SKM-1 treated with dmso at 0.1 percent for 144 hours (cell line): ENCODE measurements at regions not wholly inside any gene's neighbourhood (a gene's known extent, or its start where the extent isn't known, plus 50 kb on each side); places are given as distances from the start of the nearest gene placed in this dataset.
"Not testable (repeated sequence)": the region's sequence is repeated elsewhere in the genome, so short reads cannot be mapped to it uniquely, and the experiment has no call there.

Source experiments
- DNase-seq: peaks from one replicate; lab custom pipeline; 2025; ENCODE audit not compliant: unreplicated experiment; lab: John Stamatoyannopoulos, UW

DNA sequence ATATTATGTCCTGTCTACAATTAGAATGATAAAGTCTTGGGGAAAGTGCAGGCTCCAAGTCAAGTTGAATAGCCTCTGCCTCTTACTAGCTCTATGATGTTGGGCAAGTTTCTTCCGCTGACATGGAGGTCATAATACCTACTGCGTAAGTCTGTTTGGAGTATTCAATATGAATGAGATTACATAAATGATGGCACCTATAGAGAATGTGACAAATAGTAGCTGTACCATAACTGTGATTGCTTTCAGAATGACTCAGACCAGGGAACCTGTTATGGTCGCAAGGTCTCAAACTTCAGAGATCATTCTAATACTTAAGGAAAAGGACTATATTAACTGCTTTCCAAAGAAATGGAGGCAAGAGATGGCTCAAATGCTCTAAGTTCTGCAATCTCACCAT lies 94.0 kb upstream of the ABCA1 start:
- no peak for DNase-seq

DNA sequence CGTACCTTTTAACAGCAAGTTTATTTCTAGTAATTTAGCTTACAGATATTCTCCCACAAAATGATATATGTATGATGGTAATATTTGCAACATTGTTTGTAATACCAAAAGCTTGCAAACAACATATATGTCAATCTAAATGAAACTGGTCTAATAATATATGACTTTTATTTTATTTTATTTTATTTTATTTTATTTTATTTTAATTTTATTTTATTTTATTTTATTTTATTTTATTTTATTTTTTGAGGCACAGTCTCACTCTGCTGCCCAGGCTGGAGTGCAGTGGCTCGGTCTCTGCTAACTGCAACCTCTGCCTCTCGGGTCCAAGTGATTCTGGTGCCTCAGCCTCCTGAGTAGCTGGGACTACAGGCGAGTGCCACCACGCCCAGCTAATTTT lies 94.6 kb upstream of the ABCA1 start:
- DNase-seq: not testable (repeated sequence)

DNA sequence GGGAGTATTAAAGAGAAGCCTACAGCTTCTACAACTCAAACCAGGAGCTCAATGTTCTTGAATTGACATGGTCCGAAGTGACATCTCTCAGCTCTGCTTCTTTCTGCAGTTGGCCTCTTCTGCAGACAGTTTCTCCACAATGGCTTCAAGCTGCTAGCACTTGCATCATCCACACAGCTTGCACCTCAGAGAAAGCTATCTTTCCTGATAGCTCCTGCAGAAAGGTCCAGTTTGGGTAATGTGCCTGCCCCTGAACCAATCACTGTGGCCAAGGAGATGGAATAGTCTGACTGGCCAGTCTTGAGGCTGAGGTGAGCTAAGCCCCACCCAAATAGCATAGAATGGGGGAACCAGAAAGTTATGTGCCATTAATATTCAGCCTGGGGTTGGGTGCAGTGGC lies 95.8 kb upstream of the ABCA1 start:
- DNase-seq: no peak

DNA sequence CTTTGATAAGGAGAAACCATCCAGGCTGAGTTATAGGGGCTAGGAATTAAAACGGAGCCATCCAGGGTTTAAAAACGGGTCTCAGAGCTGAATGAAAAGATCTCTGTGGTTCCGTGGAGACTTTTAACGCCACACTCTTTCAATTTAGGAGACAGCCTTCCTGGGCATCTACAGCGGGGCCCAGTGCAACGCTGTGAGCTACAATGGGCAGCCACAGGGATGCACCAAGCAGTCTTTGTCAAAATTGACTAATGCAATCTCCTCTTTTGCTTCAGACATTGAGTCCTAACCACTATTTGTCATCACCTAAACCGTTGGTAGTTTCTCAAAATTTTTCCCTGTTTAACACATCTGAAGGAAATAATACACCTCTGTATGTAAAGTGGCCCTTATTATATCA lies 96.6 kb upstream of the ABCA1 start:
- no peak for DNase-seq

DNA sequence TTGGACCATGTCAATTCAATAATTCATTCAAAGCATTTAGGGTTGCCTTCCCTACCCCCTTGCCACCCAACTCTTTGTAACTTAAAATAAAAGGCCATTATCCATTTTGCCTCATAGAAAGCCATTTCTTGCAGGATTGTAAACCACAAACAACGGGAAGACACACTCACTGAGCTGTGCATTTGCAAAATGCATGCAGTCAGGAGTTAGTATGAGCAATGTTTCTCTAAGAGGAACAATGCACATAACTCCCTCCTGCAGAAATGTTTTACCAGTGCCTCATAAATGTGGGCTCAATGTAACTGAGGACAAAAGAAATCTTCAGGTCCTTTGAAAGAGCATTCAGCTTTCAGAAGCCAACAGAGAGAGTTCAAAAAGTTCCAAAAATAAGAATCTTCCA lies 98.5 kb upstream of the ABCA1 start:
- no peak for DNase-seq

DNA sequence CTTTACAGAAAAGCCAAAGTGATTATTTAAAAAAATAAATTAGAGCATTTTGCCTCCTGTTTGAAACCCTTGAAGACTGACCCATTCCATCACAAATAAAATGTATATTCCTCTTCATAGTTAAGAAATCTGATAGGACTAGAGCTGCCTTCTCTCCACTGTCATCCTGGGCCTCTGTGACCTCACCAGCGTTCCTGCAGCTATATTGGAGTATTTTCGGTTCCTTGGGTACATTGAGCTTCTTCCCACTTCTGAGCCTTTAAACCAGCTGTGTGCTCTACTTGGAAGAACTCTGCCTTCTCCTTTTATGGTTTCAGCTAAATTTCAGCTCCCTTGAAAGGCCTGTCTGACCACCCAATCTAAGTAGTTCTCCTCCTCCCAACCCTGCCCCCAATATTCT lies 99.1 kb upstream of the ABCA1 start:
- DNase-seq: no peak

DNA sequence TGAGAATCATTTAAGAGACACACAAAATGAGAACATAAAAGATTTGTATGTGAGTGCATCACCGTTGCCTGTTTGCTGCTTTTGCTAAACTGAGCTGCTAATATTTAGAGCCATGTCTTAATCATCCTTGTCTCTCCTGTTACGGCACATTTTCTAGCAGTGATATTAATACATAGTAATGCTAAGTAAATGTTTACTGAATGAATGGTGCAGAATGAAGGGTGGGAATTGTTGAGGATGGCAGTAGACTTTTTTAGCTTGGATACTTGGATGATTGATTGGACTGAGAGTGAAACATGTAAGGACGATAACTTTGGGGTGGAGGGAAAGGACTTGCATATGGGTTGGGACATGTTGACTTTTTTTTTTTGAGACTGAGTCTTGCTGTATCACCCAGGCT lies 102.3 kb upstream of the ABCA1 start:
- no peak for DNase-seq

DNA sequence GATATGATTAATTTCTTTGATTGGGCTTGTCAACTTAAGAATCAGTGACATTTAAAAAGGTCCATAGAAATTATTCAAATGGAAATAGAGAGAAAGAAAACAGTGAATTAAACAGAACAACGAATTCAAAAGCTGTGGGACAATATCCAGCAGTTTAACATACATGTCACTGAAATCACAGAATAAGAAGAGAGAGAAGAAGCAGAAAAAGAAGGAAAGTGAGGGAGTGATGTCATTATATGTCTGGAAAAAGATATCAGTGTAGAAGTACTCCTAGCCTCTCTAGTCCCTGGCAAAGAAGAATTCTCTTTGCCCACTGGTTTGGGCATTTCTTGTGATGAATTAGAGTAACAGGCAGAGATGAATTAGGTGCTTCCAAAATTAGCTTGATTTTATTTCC lies 109.2 kb upstream of the ABCA1 start:
- DNase-seq: no peak

DNA sequence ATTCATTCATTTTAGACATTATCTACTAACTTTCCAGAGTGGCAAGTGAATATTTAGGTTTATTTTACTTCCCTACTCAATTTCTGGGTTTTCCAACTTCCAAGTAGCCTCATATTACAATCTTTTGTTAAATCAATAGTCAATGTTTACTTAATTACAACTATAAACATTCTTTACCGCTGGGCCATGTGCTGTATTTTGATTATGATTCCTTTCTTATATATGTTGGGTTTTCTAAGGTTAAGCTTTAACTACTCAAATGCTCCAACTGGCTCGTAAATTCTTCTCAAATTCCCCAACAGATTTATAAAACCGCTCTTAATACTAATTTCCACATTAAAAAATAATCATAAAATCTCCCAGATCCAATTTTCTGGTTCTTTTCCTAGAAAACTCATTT lies 110.1 kb upstream of the ABCA1 start:
- DNase-seq: no peak

DNA sequence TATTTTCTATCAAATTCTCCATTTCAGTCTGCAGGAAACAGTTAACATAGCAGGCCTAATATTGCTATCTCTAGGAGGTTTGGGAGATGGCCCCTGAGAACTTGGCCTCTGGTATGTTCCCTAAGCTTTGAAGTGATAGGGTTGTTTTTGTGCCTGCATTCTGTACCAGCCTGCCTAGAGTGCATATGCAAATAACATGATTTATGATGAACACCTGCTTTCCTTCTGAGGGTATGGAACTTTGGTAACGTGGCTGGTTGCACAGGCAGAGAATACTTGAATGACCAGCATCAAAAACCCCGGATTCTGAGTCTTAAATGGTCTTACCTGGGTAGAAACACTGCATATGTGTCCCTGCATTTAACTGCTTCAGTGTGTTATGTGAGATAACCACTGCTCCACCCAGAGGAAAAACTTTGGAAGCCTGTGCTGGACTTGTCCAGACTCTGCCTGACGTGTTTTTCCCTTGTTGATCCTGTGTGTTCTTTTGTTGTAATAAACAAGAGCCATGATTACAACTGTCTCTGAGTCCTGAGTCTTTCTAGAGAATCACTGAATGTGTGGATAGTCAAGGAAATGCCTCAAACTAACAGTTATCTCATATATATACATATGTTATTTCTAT lies 111.3 kb upstream of the ABCA1 start:
- no peak for DNase-seq

DNA sequence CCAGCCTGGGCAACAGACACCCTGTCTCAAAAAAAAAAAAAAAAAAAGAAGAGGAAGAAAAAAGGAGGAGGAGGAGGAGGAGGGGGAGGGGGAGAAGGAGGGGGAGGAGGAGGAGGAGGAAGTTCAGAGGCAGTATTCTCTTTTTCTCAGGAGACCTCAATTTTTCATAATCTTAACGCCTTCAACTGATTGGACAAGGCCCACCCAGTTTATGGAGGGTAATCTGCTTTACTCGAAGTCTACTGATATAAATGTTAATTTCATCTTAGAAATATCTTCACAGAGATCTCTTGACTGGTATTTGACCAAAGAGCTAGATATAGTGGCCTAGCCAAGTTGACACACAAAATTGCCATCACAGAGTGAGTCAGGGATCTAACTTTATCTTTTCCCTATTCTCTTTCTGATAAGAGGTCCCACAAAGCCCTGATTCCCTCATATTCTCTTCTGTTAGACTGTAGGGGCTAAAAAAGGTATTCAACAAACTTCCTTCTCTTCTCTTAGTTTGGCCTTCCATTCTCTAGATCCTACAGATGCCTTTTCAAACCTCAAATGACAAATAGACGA lies 115.5 kb upstream of the ABCA1 start:
- no peak for DNase-seq

DNA sequence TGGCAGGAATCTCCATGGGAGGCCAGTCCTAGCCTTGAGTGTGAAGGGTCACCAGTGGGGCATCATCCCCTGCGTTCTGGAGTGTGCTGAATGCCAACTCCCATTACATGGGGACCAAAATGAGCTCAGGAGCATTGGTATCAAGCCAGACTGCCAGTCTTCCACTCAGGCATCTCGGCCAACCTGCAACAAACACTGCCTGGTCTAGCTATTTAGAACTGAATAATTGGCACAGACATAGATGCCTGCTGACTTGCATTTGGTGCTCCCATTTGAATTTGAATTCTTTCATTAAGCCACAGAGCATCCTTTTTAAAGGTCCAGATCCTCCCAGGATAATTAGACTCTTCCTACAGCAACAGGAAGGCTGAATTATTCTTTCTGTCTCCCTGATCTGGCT lies 116.6 kb upstream of the ABCA1 start:
- DNase-seq: no peak

DNA sequence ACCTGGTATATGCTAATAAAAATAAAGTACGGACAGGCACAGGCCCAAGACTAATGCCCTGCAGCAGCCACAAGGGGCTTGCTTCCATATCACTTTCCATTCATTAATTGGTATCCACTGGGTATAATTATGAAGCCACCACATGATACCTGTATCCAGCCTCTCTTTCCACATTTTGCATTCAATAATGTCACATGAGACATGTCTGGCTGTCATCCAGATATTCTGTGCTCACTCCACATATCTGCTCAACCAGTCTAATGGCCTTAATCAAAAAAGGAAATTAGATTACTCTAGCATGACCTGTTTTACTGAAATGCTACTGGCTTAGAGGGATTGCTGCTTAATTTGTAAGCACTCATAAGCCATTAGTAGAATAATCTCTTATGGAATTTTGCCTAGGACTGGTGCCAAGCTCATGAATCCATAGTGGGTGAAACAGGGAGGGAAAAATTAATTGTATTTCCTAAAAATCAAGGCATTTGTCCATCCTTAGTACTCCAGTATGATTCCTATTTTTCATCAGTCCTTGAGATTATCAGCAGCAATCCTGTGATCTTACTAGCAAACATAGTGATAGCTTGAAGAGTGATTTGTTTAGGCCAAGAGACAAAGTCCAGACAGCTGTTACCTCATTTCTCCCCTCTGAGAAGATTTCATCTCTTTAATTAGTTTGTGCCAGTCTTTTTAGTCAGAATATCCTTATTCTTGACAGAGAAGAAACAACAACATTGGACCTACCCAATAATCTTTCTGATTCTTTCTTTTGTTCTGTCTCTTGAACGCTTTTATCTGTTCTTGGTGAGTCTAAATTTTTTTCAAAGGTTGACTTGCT lies 119.2 kb upstream of the ABCA1 start:
- DNase-seq: no peak

DNA sequence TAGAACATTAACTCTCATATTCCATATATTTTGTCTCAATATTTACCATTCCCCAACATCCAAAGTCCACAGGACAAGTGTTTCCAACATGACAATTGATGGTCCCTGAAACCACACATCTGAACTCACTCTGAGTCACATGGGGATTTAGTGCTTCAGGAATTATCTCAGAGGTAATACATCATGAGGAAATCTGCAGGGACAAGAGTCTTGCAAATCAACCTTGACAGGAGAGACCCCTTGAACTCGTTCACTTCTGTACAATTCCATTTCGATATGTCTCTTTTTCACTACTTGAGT lies 119.7 kb upstream of the ABCA1 start:
- no peak for DNase-seq

DNA sequence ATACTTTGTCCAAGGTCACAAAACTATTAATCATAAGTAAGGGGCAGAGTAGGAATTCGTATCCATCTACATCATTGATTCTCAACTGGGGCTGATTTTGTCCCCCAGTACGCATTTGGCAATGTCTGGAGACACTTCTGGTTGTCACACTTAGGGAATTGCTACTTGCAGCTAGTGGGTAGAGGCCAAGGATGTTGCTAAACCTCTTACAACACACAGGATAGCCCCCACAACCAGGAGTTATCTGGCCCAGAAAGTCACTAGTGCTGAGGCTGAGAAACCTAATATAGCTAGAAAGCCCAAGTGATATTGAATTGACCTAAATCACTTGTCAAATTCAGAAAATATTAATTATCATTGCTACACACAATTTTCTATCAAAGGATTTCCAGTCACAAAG lies 120.4 kb upstream of the ABCA1 start:
- no peak for DNase-seq

DNA sequence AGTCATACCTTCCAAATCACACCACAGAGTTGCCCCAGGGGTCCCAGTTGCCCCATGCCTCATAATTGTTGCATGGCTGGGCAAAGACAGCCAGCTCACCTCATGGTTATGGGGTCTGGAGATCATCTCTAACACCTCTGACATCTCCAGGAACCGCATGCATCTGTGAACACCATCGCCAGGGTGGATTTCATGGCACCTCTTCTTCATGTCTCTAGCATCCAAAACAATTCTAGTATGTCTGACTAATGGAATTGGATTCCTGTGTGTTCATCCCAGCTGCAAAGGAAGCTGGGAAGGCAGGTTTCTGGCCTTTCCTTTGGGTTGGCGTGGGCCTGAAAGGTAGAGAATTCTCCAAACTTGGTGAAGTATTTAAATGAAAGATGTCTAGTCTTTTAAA lies 122.3 kb upstream of the ABCA1 start:
- DNase-seq: no peak

DNA sequence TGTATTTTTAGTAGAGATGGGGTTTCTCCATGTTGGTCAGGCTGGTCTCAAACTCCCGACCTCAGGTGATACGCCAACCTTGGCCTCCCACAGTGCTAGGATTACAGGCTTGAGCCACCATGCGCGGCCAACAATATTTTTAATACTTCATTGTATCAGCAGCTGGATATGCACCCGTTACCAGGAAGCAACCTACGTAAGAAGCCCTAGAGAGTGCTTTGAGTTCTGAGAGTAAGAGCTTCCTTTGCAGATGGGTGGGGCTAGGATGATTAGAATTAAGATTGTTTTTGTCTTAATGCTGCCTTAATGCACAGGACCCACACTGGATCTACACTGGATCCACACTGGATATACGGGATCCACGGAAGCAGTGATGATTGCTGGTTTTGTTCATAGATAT lies 123.9 kb upstream of the ABCA1 start:
- DNase-seq: no peak

DNA sequence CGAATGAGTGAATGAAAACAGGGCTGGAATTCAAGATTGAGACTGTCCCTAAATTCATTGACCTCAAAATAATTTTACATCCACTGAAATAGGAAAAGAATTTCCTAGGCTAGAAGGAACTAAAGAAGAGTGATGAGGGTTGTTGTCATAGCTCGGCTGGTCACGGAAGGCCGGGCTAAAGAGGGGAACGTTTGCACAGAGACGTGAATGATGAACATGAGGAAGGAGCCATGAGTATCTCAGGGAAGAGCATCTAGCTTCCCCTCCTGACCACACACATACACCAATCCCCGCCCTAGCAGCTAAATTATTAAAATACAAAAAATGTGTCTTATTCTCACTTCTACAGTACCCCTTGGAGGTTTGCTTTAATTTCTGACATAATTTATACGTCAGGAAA lies 124.4 kb upstream of the ABCA1 start:
- DNase-seq: no peak

DNA sequence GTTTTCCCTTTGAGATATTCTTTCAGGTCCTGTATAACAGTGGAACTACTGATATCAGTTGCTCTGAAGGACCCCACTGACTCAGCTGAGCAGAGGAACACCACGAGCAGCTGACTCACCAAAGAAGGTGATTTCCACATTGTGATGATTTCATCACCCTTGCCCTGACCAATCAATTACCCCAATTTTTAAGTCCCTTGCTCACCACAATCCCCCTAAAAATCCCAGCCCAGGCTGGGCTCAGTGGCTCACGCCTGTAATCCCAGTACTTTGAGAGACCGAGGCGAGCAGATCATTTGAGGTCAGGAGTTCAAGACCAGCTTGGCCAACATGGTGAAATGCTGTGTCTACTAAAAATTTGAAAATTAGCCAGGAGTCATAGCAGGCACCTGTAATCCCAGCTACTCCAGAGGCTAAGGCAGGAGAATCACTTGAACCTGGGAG lies 125.3 kb upstream of the ABCA1 start:
- DNase-seq: no peak

DNA sequence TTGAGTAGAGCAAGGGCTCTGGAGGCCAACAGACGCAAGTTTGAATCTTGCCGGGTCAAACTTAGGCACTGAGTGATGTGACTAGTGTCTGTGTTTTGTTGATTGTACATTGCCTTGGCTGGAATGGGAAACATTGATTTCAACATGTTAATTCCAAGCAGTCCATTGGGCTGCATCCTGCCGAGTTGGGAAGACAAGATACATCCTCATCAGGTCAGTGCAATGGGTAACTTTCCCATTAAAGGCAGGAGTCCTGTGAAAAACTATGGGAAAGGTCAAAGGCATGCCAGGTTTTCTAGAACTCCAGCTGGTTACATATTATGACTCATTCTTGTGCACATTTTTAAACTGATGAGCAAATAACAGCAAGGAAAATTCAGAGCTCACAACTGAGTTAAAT lies 126.5 kb upstream of the ABCA1 start:
- DNase-seq: no peak

DNA sequence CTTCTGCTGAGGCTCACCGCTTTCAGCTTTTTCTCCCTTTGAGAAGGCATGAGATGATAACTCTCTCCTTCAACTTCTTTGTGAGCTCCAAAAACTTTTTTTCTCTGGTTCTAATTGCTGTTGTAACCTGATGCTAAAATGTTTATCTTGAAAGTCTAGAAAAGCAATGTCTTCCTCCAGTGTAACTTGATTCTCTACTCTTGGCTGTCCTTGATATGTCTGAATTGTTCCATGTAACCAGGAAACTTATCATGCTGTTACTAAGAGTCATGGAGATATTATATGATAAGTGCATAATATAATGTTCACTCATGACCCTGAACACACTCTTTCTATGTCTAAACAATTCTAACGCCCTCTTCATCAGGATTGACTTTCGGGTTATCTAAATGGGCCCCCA lies 128.0 kb upstream of the ABCA1 start:
- DNase-seq: no peak

DNA sequence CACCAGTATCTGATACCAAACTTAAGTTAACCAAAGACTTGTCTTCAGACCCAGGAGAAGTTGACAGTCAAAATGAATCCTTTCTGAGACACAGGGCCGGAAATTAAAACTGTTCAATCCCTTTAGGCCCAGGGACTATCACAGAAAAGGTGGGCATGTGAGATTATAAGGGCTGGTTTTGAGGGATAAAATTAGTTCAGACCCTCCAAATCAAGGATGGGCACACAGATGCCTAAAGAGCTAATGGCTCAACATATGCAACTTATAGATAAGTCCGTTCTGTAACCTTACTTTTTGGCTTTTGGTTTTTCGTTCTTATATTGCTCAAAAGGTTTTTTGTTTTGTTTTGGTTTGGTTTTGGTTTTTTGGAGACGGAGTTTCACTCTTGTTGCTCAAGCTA lies 129.6 kb upstream of the ABCA1 start:
- DNase-seq: no peak

DNA sequence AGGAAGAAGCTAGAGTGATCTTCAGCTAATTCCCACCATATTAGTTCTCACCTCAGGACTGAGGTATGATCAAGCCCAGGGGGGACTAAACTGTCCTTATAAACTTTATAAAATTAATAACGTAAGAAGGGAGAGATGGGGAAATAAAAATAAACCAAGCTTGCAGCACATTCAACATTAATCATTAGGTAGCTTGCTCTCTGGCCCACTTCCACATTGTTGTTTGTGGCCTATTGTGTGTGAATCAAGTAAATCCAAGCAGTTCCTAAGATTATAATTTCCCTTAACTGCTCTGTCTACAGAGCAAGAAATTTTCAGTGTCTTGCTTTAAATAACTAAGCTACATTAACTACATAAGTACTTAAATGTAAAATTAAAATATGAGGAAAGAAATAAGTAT lies 131.3 kb upstream of the ABCA1 start:
- no peak for DNase-seq
